ENCODE measurements at regions not wholly inside any gene's neighbourhood (a gene's known extent, or its start where the extent isn't known, plus 50 kb on each side); places are given as distances from the start of the nearest gene placed in this dataset.

DNA sequence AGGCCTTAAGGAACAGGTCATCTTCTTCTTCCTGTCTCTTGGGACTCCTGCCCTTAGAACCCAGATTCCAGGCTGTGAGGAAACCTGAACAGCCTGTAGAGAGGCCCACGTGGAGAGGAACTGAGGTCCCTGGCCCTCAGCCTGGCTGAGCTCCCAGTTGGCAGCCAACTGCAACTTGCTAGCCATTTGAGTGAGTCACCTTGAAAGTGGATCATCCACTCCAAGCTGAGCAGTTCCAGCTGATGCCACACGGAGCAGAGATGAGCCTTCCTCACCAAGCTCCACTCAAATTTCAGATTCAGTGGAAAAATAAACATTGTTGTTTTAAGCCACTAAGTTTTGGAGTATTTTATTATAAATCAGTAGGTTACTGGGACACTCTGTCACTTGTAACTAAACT lies 392.5 kb downstream of the BCOR start:
- no peak for ATAC-seq (replicated peaks)
- no peak overlapping the region for H3K27ac Mint-ChIP-seq

DNA sequence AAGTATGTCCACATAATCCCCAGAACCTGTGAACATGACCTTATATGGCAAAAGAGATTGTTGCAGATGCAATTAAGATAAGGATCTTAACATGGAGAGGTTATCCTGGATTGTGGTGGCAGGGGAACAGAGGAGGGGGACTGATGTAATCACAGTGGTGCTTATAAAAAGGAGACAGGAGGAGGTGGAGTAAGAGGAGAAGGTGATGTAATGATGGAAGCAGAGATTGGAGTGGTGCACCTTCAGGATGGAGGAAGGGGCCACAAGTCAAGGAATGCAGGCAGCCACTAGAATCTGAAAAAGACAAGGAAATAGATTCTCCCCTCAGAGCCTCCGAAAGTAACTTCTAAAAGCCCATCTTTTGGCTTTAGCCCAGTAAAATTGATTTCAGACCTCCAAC lies 388.4 kb downstream of the BCOR start:
- no peaks in the 10 kb centered on the region for H3K36me3 Mint-ChIP-seq (ENCODE audit: low read depth)
- no peak for ATAC-seq (replicated peaks)
- H3K4me3 Mint-ChIP-seq: no peak overlapping the region
- no peaks in the 10 kb centered on the region for H3K27me3 Mint-ChIP-seq
- H3K9me3 Mint-ChIP-seq: no peaks in the 10 kb centered on the region
- no peak overlapping the region for H3K27ac Mint-ChIP-seq
- H3K4me1 Mint-ChIP-seq: no peaks in the 10 kb centered on the region

More for the DNA sequence above, 392.5 kb downstream of the BCOR start:
- H3K36me3 Mint-ChIP-seq (ENCODE audit: low read depth): no peaks in the 10 kb centered on the region
- H3K4me3 Mint-ChIP-seq: no peak overlapping the region
- H3K4me1 Mint-ChIP-seq: no peaks in the 10 kb centered on the region
- H3K9me3 Mint-ChIP-seq: no peaks in the 10 kb centered on the region
- H3K27me3 Mint-ChIP-seq: no peaks in the 10 kb centered on the region

DNA sequence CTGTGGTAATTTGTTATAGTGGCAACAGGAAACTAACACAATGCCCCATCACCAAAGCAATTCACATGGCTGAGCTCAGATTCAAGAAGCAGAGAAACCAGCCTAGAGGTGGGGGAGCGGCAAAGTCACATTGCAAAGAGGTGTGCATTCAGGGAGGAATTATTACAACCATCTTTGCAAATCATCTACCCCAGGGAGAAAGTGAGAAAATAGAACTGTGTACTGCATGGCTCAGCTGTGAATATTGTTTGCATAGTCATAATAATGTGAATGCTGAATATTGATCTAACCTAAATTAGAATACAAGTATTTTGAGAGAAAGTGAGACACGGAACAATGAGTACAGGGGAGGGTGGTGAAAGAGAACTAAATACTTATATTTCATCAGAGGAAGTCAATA lies 387.9 kb downstream of the BCOR start:
- Mint-ChIP-seq H3K9me3 (no peaks in the 10 kb centered on the region), H3K4me3 (no peak overlapping the region), H3K4me1 (no peaks in the 10 kb centered on the region), H3K36me3 (ENCODE audit: low read depth) (no peaks in the 10 kb centered on the region), H3K27ac (no peak overlapping the region), H3K27me3 (no peaks in the 10 kb centered on the region)
- no peak for ATAC-seq (replicated peaks)

DNA sequence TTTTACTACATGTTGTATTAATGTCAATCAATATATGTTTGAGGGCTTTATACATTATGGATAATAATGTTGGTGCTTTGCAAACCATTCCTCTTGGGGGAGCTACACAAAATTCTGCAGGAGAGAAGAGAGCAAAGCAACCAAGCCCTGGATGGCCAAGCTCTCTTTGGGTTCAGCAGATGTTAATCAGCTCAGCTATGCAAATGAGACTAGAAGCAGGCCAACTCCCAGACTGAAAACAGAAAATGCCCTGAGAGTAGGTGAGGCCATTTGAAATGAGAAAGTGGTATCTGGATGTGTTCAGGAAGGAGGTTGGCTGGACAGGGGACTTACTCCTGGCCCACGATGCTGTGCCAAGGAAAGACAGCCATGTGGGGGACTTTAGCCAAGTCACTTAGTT lies 387.0 kb downstream of the BCOR start:
- Mint-ChIP-seq H3K4me1 (no peaks in the 10 kb centered on the region), H3K9me3 (no peaks in the 10 kb centered on the region), H3K4me3 (no peak overlapping the region), H3K27ac (no peak overlapping the region), H3K27me3 (no peaks in the 10 kb centered on the region), H3K36me3 (ENCODE audit: low read depth) (no peaks in the 10 kb centered on the region)
- ATAC-seq (replicated peaks): no peak

DNA sequence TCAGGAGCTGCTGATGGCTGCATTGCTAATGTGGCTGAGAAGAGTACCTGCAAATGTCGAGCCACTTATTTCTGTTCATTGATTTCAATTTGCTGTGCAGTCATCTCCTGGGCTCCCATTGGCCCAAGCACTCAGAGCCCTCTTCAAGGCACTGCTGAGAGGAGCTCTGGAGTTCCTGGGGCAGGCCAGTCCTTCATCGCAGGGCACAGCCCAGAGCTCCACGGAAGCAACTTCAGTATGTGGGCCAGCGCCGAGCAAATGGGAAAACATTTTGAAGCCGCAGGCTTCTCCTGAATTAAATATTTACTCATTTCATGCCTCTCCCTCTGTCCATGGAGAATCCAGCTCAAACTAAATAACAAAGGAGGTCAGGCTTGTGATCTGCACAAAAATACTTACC lies 383.3 kb downstream of the BCOR start:
- Mint-ChIP-seq H3K4me3 (no peak overlapping the region), H3K9me3 (no peaks in the 10 kb centered on the region), H3K4me1 (no peaks in the 10 kb centered on the region), H3K27me3 (no peaks in the 10 kb centered on the region), H3K36me3 (ENCODE audit: low read depth) (no peaks in the 10 kb centered on the region), H3K27ac (no peak overlapping the region)
- no peak for ATAC-seq (replicated peaks)

- no peaks in the 10 kb centered on the region for H3K36me3 Mint-ChIP-seq (ENCODE audit: low read depth)
- ATAC-seq (replicated peaks): no peak
- H3K27me3 Mint-ChIP-seq: no peaks in the 10 kb centered on the region
- no peaks in the 10 kb centered on the region for H3K9me3 Mint-ChIP-seq
- H3K4me3 Mint-ChIP-seq: no peak overlapping the region
- H3K4me1 Mint-ChIP-seq: no peaks in the 10 kb centered on the region
- no peak overlapping the region for H3K27ac Mint-ChIP-seq
Observed at GRCh38 chrX:39716401-39716800, 381.4 kb downstream of the BCOR start.

- no peak for ATAC-seq (replicated peaks)
- no peak overlapping the region for H3K4me3 Mint-ChIP-seq
Observed at GRCh38 chrX:39716802-39717540, 380.8 kb downstream of the BCOR start.

GRCh38 chrX:39718981-39719380 lies 378.8 kb downstream of the BCOR start:
- Mint-ChIP-seq H3K9me3 (no peaks in the 10 kb centered on the region), H3K4me3 (no peak overlapping the region), H3K4me1 (no peaks in the 10 kb centered on the region), H3K27me3 (no peaks in the 10 kb centered on the region), H3K36me3 (ENCODE audit: low read depth) (no peaks in the 10 kb centered on the region), H3K27ac (no peak overlapping the region)
- no peak for ATAC-seq (replicated peaks)

More at GRCh38 chrX:39716802-39717540, 380.8 kb downstream of the BCOR start:
- Mint-ChIP-seq H3K36me3 (ENCODE audit: low read depth) (no peaks in the 10 kb centered on the region), H3K9me3 (no peaks in the 10 kb centered on the region), H3K4me1 (no peaks in the 10 kb centered on the region), H3K27ac (no peak overlapping the region), H3K27me3 (no peaks in the 10 kb centered on the region)

- no peak for ATAC-seq (replicated peaks)
- Mint-ChIP-seq H3K36me3 (ENCODE audit: low read depth) (no peaks in the 10 kb centered on the region), H3K27me3 (no peaks in the 10 kb centered on the region), H3K9me3 (no peaks in the 10 kb centered on the region), H3K4me1 (no peaks in the 10 kb centered on the region), H3K4me3 (no peak overlapping the region), H3K27ac (no peak overlapping the region)
Observed at GRCh38 chrX:39720945-39721344, 376.8 kb downstream of the BCOR start.

DNA sequence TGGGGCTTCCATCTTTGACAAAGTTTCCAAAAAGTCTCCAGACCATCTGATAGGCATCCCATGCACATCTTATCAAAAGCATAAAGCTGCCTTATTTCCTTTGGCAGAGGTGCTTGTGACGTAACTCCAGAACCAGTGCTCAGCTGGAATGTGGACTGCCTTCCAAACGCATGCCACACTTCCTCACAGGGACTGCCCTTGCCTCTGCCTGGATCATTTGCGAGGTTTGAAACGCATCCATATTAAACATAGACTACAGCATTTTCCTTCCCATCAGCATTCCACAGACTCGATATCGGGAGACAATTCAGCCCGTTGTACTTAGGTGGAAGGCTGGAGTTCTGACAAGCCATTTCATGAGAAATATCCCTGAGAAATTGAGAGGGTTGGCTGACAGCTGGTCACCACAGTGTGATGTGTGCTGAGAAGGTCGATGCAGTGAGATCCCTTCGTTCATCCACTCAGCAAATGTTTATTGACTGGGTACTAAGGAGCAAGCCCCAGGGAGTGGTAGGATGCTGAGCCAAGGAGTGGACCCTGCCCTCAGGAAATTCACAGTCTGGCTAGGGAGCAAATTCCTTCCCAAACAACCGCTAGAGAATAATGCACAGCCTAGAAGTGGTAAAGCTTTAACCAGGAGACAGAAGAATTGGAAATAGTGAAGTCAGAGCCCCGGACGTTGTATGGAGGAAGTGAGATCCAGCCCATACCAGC lies 376.0 kb downstream of the BCOR start:
- no peaks in the 10 kb centered on the region for H3K36me3 Mint-ChIP-seq (ENCODE audit: low read depth)
- H3K4me1 Mint-ChIP-seq: no peaks in the 10 kb centered on the region
- no peaks in the 10 kb centered on the region for H3K9me3 Mint-ChIP-seq
- ATAC-seq (replicated peaks): no peak
- H3K4me3 Mint-ChIP-seq: no peak overlapping the region
- H3K27ac Mint-ChIP-seq: no peak overlapping the region
- H3K27me3 Mint-ChIP-seq: no peaks in the 10 kb centered on the region

- ATAC-seq (replicated peaks): peak; percentile 84
- H3K27ac Mint-ChIP-seq: no peak overlapping the region
- no peaks in the 10 kb centered on the region for H3K27me3 Mint-ChIP-seq
- H3K9me3 Mint-ChIP-seq: no peaks in the 10 kb centered on the region
- no peak overlapping the region for H3K4me3 Mint-ChIP-seq
- no peaks in the 10 kb centered on the region for H3K36me3 Mint-ChIP-seq (ENCODE audit: low read depth)
- H3K4me1 Mint-ChIP-seq: no peaks in the 10 kb centered on the region
Observed at GRCh38 chrX:39724544-39724943, 373.2 kb downstream of the BCOR start.

DNA sequence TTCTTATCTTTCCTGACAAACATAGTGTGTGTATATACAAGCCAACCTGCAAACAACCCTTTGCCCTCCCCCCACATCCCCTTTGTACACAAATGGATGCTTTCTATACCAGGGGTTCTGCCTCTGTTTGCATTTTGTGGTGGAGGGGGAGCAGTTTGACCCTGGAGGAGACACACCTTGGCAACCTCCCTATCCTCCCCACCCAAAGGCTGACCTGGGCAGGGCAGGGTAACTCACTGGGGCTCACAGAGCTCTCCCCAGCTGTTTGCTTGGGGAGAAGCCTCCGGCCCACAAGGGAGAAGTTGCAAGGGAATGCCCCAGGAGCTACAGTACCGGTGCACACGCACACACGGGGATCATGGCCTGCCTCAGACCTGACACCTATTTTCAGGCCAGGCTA lies 372.6 kb downstream of the BCOR start:
- Mint-ChIP-seq H3K27me3 (no peaks in the 10 kb centered on the region), H3K4me3 (no peak overlapping the region), H3K27ac (no peak overlapping the region), H3K9me3 (no peaks in the 10 kb centered on the region), H3K36me3 (ENCODE audit: low read depth) (no peaks in the 10 kb centered on the region), H3K4me1 (no peaks in the 10 kb centered on the region)
- ATAC-seq (replicated peaks): no peak

DNA sequence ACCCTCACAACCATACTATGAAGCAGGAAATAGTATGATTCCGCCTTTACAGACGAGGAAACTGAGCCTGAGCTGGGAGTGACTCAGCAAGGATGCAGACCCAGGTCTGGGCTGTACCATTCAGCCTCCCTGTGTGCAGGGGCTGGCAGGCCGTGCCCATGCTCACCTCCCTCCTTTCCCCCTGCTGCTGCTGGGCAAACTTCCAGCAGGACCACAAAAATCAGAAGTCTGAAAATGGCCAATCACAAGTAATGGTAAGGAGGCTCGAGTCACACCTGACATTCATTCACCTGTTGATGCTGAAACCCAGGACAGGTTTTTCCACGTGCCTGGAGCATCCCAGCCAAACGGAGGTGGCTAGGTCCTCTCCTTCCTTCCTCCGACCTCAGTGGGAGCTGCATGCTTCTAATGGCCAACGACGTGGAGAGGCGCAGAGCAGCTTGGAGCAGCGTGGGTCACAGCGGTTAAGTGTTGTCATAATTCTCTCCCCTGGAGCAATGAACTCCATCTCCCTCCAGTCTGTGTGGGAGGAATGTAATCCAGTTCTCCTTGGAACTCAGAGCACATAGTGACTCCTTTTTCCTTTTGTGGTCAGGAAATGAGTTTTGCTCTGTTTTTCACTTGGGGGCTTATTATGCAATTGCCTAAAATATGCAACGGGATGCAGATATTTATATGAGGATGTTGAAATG lies 371.7 kb downstream of the BCOR start:
- Mint-ChIP-seq H3K9me3 (no peaks in the 10 kb centered on the region), H3K36me3 (ENCODE audit: low read depth) (no peaks in the 10 kb centered on the region), H3K4me3 (no peak overlapping the region), H3K4me1 (peaks cover 4% of the 10 kb centered on the region), H3K27ac (no peak overlapping the region), H3K27me3 (no peaks in the 10 kb centered on the region)
- ATAC-seq (replicated peaks): no peak

- Mint-ChIP-seq H3K4me1 (peaks cover 4% of the 10 kb centered on the region), H3K4me3 (no peak overlapping the region), H3K27me3 (no peaks in the 10 kb centered on the region), H3K36me3 (ENCODE audit: low read depth) (no peaks in the 10 kb centered on the region), H3K27ac (no peak overlapping the region), H3K9me3 (no peaks in the 10 kb centered on the region)
- ATAC-seq (replicated peaks): no peak
Observed at GRCh38 chrX:39726771-39727170, 371.0 kb downstream of the BCOR start.

- peaks cover 4% of the 10 kb centered on the region for H3K4me1 Mint-ChIP-seq
- H3K36me3 Mint-ChIP-seq (ENCODE audit: low read depth): no peaks in the 10 kb centered on the region
- H3K9me3 Mint-ChIP-seq: no peaks in the 10 kb centered on the region
- H3K27ac Mint-ChIP-seq: no peak overlapping the region
- no peak for ATAC-seq (replicated peaks)
- no peaks in the 10 kb centered on the region for H3K27me3 Mint-ChIP-seq
- H3K4me3 Mint-ChIP-seq: no peak overlapping the region
Observed at GRCh38 chrX:39728025-39728424, 369.7 kb downstream of the BCOR start.
